Heart right ventricle (tissue), 16 donors: ENCODE measurements at regions not wholly inside any gene's neighbourhood (a gene's known extent, or its start where the extent isn't known, plus 50 kb on each side); places are given as distances from the start of the nearest gene placed in this dataset.

ENCODE experiments used
- ATAC-seq, 8 donors: fragments of 200-7000 bp; cut with Tn5 transposase; one replicate each; pipeline ENCODE4 v1.9.1; 2020; ENCODE audit warnings: mild to moderate bottlenecking in 8 of 8, moderate library complexity in 8 of 8, moderate number of reproducible peaks in 1 of 8
- DNase-seq, 2 donors: peaks; one replicate each; pipeline ENCODE4 v3.0.0-alpha.2; 2020
- H3K27ac ChIP-seq, 10 donors: fragments of 200-600 bp; sonication (generic) in 2 of 10; one replicate each; pipeline versions ENCODE4 v1.5.0 to v1.8.0; 2020 to 2022; ENCODE audit warnings: mild to moderate bottlenecking in 3 of 10
- H3K27me3 ChIP-seq, 7 donors: fragments of 200-600 bp; one replicate each; pipeline ENCODE4 v1.8.0; 2021 to 2022; ENCODE audit warnings: mild to moderate bottlenecking in 2 of 7
- H3K36me3 ChIP-seq, 9 donors: fragments of 200-600 bp; sonication (generic) in 1 of 9; one replicate each; pipeline versions ENCODE4 v1.5.0 to v1.8.0; 2020 to 2022; ENCODE audit warnings: mild to moderate bottlenecking in 2 of 9
- H3K4me1 ChIP-seq, 9 donors: fragments of 200-600 bp; sonication (generic) in 1 of 9; one replicate each; pipeline versions ENCODE4 v1.5.0 to v1.8.0; 2020 to 2022; ENCODE audit warnings: mild to moderate bottlenecking in 4 of 9
- H3K4me3 ChIP-seq, 10 donors: fragments of 200-600 bp; sonication (generic) in 2 of 10; one replicate each; pipeline versions ENCODE4 v1.5.0 to v1.8.0; 2020 to 2022; ENCODE audit warnings: mild to moderate bottlenecking in 7 of 10, moderate library complexity in 2 of 10
- H3K9me3 ChIP-seq, 11 donors: fragments of 200-600 bp in 10 of 11; sonication (generic) in 2 of 11; one replicate each; pipeline versions ENCODE4 v1.5.0 to v1.8.0; 2013 to 2022; ENCODE audit warnings: mild to moderate bottlenecking in 2 of 11, control low read depth in 1 of 11, moderate library complexity in 1 of 11
- WGBS, 2 donors: extraction: QIAGEN DNeasy Blood & Tissue Kit; methylation state at CpG; one replicate each; pipeline ENCODE4 v1.1.7; 2013; ENCODE audit warnings: inconsistent platforms in 1 of 2; 5-methylcytosine and 5-hydroxymethylcytosine counted together
- intact Hi-C, 10 donors: fragments of 100-400 bp; cut with DNase I; formaldehyde crosslinking; loops; one replicate each; pipeline versions ENCODE4 v1.11.1 to v1.14.2; 2022
- TF ChIP-seq, protein P1 (sequence below), 9 donors: fragments of 200-600 bp; sonication (generic) in 2 of 9; IDR thresholded peaks; one replicate each; pipeline versions ENCODE4 v1.5.0 to v1.8.0; 2021 to 2022; ENCODE audit warnings: antibody characterized with exemption in 9 of 9, mild to moderate bottlenecking in 5 of 9, moderate library complexity in 1 of 9
- donor health status: Arrhythmogenic right ventricular cardiomyopathy.
- donor health status: ischemic (EF 13 %, LVEDD 7.1; RV severe dilation, severe dysfunction).
- donor health status: healthy with polysubstance abuse.
- donor health status: DM: no; HTN: yes; CAD: no.
- donor health status: DM: no; HTN: no; CAD: no.
- donor health status: ischemic (EF 25% LVEDD 6.9; RV normal size, moderate dysfunction).
- donor health status: ischemic (EF 25% LVEDD 5.7; RV mildly dilated, moderate dysfunction).
- donor health status: healthy.
- donor health status: DM: yes; HTN: yes; CAD: no.
- donor health status: Ischemic cardiomyopathy.
- donor health status: ischemic (EF 35%, LVEDD 5.7; RV mildly dilated, moderate dysfunction).
- donor health status: nonischemic (EF 11% LVEDD 7.7; RV severe dilation, severe dysfunction).
- donor health status: DM: yes; HTN: yes; CAD: no.
- donor health status: PGD.
- donor health status: ischemic (EF 29% LVEDD 5.4; RV normal size, mild dysfunction).
- donor health status: nonischemic (EF 23%, LVEDD 6.1; RV moderate dilation, normal function).

DNA sequence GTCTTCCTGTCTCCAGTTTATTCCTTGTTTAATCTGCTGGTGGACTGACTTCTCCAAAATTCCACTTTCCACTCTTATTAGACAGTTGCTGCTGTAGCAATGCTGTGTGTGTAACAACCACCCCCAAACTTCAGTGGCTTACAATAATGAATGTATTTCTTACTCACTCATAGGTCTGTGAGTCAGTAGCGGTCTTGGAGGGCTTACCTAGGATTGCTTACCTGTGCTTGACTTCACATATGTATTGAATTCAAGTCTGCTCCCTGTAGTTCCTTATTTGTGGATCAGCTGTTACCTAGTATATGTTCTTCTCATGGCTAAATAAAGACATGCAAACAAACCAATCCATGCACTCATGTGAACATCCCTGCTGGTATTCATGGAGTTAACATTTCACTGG lies 224.6 kb downstream of the MAP2K6 start:
- intact Hi-C loops, result loop anchor here in 1 of 10 donors (10.0 kb wide), 1 partner anchor 56 kb away; no protein-coding TSS in a partner anchor
- Histone ChIP-seq H3K4me3 (no peak overlapping the region), H3K27me3 (no peaks in the 10 kb centered on the region), H3K36me3 (no peaks in the 10 kb centered on the region), H3K4me1 (peaks cover 0 to 5% (median 0%) of the 10 kb centered on the region in 9 donors), H3K9me3 (no peaks in the 10 kb centered on the region), H3K27ac (no peak overlapping the region)
- WGBS, 2 donors, result 95% methylated on average over 1 of the region's 1 CpG
- ATAC-seq (no peak), DNase-seq (no peak)
- TF ChIP-seq, protein P1, sequence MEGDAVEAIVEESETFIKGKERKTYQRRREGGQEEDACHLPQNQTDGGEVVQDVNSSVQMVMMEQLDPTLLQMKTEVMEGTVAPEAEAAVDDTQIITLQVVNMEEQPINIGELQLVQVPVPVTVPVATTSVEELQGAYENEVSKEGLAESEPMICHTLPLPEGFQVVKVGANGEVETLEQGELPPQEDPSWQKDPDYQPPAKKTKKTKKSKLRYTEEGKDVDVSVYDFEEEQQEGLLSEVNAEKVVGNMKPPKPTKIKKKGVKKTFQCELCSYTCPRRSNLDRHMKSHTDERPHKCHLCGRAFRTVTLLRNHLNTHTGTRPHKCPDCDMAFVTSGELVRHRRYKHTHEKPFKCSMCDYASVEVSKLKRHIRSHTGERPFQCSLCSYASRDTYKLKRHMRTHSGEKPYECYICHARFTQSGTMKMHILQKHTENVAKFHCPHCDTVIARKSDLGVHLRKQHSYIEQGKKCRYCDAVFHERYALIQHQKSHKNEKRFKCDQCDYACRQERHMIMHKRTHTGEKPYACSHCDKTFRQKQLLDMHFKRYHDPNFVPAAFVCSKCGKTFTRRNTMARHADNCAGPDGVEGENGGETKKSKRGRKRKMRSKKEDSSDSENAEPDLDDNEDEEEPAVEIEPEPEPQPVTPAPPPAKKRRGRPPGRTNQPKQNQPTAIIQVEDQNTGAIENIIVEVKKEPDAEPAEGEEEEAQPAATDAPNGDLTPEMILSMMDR (IDR thresholded peaks at IDR 0.05), result no peak

DNA sequence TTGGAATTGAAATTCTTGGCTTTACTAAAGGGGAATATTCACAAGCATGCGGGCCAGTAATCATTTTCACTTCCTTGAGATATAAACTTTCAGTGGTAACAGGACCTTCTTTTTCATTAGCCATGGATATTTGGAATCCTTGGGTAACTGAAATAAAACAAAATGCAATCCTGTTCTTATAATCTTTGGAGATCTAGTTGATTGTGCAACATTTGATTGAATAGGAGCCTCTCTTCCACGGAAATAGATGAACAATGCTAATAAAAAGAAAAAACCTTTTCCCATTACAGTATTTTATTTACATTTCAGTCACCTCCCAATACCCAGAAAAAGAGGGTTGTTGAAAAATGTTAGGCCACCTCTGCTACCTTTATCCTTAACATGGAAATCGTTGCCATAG lies 225.6 kb downstream of the MAP2K6 start:
- Histone ChIP-seq H3K36me3 (no peaks in the 10 kb centered on the region), H3K4me3 (no peak overlapping the region), H3K4me1 (peaks cover 0 to 5% (median 0%) of the 10 kb centered on the region in 9 donors), H3K27me3 (no peaks in the 10 kb centered on the region), H3K27ac (no peak overlapping the region), H3K9me3 (no peaks in the 10 kb centered on the region)
- TF ChIP-seq, protein P1 (IDR thresholded peaks at IDR 0.05), result no peak
- intact Hi-C loops, result no loop called here
- DNase-seq, result no peak
- no peak for ATAC-seq
- WGBS, 2 donors, result 80 to 86% methylated on average over 3 of the region's 3 CpGs

DNA sequence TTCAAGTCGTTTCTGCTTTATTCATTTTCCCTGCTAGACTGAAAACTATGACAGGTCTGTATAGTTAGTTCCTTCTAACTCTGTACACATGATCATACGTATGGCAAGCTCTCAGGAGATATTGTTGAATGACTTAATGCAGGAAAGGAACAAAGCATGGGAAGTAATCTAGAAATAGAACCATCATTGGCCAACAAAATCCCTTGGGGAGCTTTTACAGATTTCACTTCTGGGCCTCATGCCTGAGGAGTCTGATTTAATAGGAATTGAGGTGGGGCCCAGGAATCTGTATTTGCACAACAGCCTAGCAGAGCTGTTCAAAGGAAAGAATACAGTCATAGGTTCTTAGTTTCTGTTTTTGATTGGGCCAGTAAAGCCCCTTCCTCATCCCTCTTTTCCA lies 229.2 kb downstream of the MAP2K6 start:
- H3K27ac ChIP-seq, result no peak overlapping the region
- DNase-seq (peak in 1 of 2 donors; percentile 7), ATAC-seq (peak in 1 of 8 donors; percentile 16)
- WGBS, 2 donors, result 39 to 61% methylated on average over 2 of the region's 2 CpGs
- no peak overlapping the region for H3K4me3 ChIP-seq
- H3K9me3 ChIP-seq, result no peaks in the 10 kb centered on the region
- peaks cover 0 to 4% (median 0%) of the 10 kb centered on the region in 9 donors for H3K4me1 ChIP-seq
- TF ChIP-seq, protein P1 (IDR thresholded peaks at IDR 0.05), result no peak
- intact Hi-C loops, result no loop called here
- no peaks in the 10 kb centered on the region for H3K36me3 ChIP-seq
- H3K27me3 ChIP-seq, result no peaks in the 10 kb centered on the region

DNA sequence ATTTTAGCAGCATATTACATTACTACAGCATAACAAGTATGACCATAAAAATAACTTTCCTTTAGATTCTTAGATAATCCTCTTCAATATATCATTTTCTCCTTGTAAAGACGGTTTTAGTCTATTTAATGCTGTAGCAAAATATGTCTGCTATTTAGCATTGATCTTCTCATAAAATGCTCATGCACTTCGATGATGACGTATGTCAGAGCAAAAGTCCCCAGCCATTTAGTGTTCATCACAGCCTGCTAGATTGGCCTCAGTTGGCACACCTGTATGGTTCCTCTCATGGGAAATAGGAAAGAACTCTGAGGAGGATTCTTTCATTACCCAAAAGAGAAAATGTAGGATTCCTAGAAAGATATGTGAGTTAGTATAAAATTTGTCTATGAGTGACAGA lies 232.2 kb downstream of the MAP2K6 start:
- intact Hi-C loops, result no loop called here

More for the DNA sequence above, 232.2 kb downstream of the MAP2K6 start:
- ATAC-seq (no peak), DNase-seq (no peak)
- H3K27ac ChIP-seq, result no peak overlapping the region
- no peaks in the 10 kb centered on the region for H3K9me3 ChIP-seq
- H3K36me3 ChIP-seq, result no peaks in the 10 kb centered on the region
- H3K4me1 ChIP-seq, result peaks cover 0 to 4% (median 0%) of the 10 kb centered on the region in 9 donors
- H3K4me3 ChIP-seq, result no peak overlapping the region
- no peaks in the 10 kb centered on the region for H3K27me3 ChIP-seq
- 95 to 96% methylated on average over 3 of the region's 3 CpGs for WGBS, 2 donors
- TF ChIP-seq, protein P1 (IDR thresholded peaks at IDR 0.05), result no peak
